ENCODE measurements at regions not wholly inside any gene's neighbourhood (a gene's known extent, or its start where the extent isn't known, plus 50 kb on each side); places are given as distances from the start of the nearest gene placed in this dataset.

DNA sequence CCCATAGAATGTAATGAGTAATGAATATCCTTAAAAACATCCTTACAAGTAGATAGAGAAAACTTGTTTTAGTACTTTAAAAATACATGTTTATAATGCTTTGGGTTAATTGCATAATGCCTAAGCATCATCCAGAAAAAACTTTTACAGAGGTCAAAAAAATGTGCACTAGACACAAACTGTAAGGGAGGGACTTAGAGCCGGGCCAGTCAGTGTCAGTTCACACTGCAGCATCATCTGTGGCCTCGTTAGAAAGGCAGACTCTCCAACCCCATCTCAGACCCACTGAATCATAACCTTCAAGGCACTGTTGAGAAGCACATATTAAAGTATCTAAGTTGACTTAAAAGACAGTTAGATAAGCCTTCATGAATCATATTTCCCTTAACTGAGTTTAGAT, 230.1 kb upstream of the PRPS1L1 start:
- TF ChIP-seq EZH2 (IDR thresholded peaks at IDR 0.05; ENCODE audit: insufficient read depth, poor library complexity, severe bottlenecking) (no peak), EZH2phosphoT487 (IDR thresholded peaks at IDR 0.05; ENCODE audit: insufficient read depth, low read depth) (no peak)
